SK-N-DZ (cell line): ENCODE measurements at regions not wholly inside any gene's neighbourhood (a gene's known extent, or its start where the extent isn't known, plus 50 kb on each side); places are given as distances from the start of the nearest gene placed in this dataset.
"Not testable (repeated sequence)": the region's sequence is repeated elsewhere in the genome, so short reads cannot be mapped to it uniquely, and the experiment has no call there.

Experiments
- DNase-seq: peaks from one replicate; pipeline ENCODE4 v3.0.0-alpha.2; 2015; ENCODE audit warnings: low spot score

GRCh38 chr22:49659281-49659923, 168.3 kb downstream of the BRD1 start:
- no peak for DNase-seq

GRCh38 chr22:49658902-49659280, 168.8 kb downstream of the BRD1 start:
- DNase-seq, result no peak

- no peak for DNase-seq
Observed at GRCh38 chr22:49657974-49658590, 169.6 kb downstream of the BRD1 start.

GRCh38 chr22:49657275-49657973, 170.2 kb downstream of the BRD1 start:
- no peak for DNase-seq

GRCh38 chr22:49656883-49657274, 170.8 kb downstream of the BRD1 start:
- DNase-seq, result not testable (repeated sequence)

- no peak for DNase-seq
Observed at GRCh38 chr22:49656291-49656851, 171.3 kb downstream of the BRD1 start.

GRCh38 chr22:49655168-49655812, 172.4 kb downstream of the BRD1 start:
- DNase-seq, result no peak

- DNase-seq, result no peak
Observed at GRCh38 chr22:49650336-49651241, 177.1 kb downstream of the BRD1 start.

- no peak for DNase-seq
Observed at GRCh38 chr22:49649166-49650068, 178.3 kb downstream of the BRD1 start.

- no peak for DNase-seq
Observed at GRCh38 chr22:49648053-49648452, 179.6 kb downstream of the BRD1 start.

- DNase-seq, result no peak
Observed at GRCh38 chr22:49647627-49648026, 180.0 kb downstream of the BRD1 start.

GRCh38 chr22:49646876-49647275, 180.8 kb downstream of the BRD1 start:
- no peak for DNase-seq

- DNase-seq, result no peak
Observed at GRCh38 chr22:49645791-49646550, 181.7 kb downstream of the BRD1 start.

- no peak for DNase-seq
Observed at GRCh38 chr22:49645257-49645656, 182.4 kb downstream of the BRD1 start.

- no peak for DNase-seq
Observed at GRCh38 chr22:49643998-49644397, 183.7 kb downstream of the BRD1 start.

GRCh38 chr22:49643466-49643865, 184.2 kb downstream of the BRD1 start:
- DNase-seq, result no peak

GRCh38 chr22:49642741-49643140, 184.9 kb downstream of the BRD1 start:
- DNase-seq, result no peak

GRCh38 chr22:49642331-49642730, 185.3 kb downstream of the BRD1 start:
- no peak for DNase-seq

GRCh38 chr22:49641770-49642313, 185.8 kb downstream of the BRD1 start:
- DNase-seq, result no peak
